SH-SY5Y (cell line): ENCODE measurements at regions not wholly inside any gene's neighbourhood (a gene's known extent, or its start where the extent isn't known, plus 50 kb on each side); places are given as distances from the start of the nearest gene placed in this dataset.

Experiments
- GATA2 ChIP-seq: IDR thresholded peaks from 2 replicates; pipeline ENCODE4 v1.6.1; 2011; ENCODE audit warnings: mild to moderate bottlenecking, low read depth, low read length
- GATA3 ChIP-seq: IDR thresholded peaks from 2 replicates; pipeline ENCODE4 v1.6.1; 2011; ENCODE audit warnings: low read depth, mild to moderate bottlenecking, low read length, moderate library complexity

- no peak for TF ChIP-seq GATA3
- no peak for TF ChIP-seq GATA2
Observed at GRCh38 chr16:85981826-85982562, 83.0 kb downstream of the IRF8 start.
